Colonic mucosa (tissue), 4 donors: ENCODE measurements at regions not wholly inside any gene's neighbourhood (a gene's known extent, or its start where the extent isn't known, plus 50 kb on each side); places are given as distances from the start of the nearest gene placed in this dataset.

ENCODE experiments used
- DNase-seq: peaks from one replicate; pipeline ENCODE4 v3.0.0-alpha.2; 2020
- H3K27ac ChIP-seq: fragments of 200-600 bp; one replicate; pipeline ENCODE4 v1.8.0; 2021
- H3K27me3 ChIP-seq: fragments of 200-600 bp; one replicate; pipeline ENCODE4 v1.8.0; 2021
- H3K36me3 ChIP-seq: fragments of 200-600 bp; one replicate; pipeline ENCODE4 v1.8.0; 2021
- H3K4me1 ChIP-seq: fragments of 200-600 bp; one replicate; pipeline ENCODE4 v1.8.0; 2021; ENCODE audit warnings: mild to moderate bottlenecking
- H3K4me3 ChIP-seq: fragments of 200-600 bp; one replicate; pipeline ENCODE4 v1.8.0; 2021
- H3K9ac ChIP-seq, 2 donors: one replicate each; pipeline ENCODE4 v1.7.0; 2013; ENCODE audit warnings: control low read depth in 2 of 2, low read depth in 2 of 2, low read length in 2 of 2
- H3K9me3 ChIP-seq: fragments of 200-600 bp; one replicate; pipeline ENCODE4 v1.8.0; 2021
- intact Hi-C: fragments of 100-400 bp; cut with DNase I; formaldehyde crosslinking; loops from one replicate; pipeline ENCODE4 v1.14.1; 2022
- TF ChIP-seq, protein P1 (sequence below): fragments of 200-600 bp; IDR thresholded peaks from one replicate; pipeline ENCODE4 v1.8.0; 2022; ENCODE audit warnings: antibody characterized with exemption, mild to moderate bottlenecking
- donor health status: healthy.
- donor health status: DM: no; HTN: no; CAD: no.
- donor health status: DM: no; HTN: no; CAD: no.

GRCh38 chr6:103284835-103285234 is 1574.9 kb downstream of the HACE1 start:
- H3K36me3 ChIP-seq, result no peaks in the 10 kb centered on the region
- intact Hi-C loops, result no loop called here
- H3K4me1 ChIP-seq, result no peaks in the 10 kb centered on the region
- TF ChIP-seq, protein P1, sequence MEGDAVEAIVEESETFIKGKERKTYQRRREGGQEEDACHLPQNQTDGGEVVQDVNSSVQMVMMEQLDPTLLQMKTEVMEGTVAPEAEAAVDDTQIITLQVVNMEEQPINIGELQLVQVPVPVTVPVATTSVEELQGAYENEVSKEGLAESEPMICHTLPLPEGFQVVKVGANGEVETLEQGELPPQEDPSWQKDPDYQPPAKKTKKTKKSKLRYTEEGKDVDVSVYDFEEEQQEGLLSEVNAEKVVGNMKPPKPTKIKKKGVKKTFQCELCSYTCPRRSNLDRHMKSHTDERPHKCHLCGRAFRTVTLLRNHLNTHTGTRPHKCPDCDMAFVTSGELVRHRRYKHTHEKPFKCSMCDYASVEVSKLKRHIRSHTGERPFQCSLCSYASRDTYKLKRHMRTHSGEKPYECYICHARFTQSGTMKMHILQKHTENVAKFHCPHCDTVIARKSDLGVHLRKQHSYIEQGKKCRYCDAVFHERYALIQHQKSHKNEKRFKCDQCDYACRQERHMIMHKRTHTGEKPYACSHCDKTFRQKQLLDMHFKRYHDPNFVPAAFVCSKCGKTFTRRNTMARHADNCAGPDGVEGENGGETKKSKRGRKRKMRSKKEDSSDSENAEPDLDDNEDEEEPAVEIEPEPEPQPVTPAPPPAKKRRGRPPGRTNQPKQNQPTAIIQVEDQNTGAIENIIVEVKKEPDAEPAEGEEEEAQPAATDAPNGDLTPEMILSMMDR, result no peak
- H3K9ac ChIP-seq, result no peak overlapping the region
- H3K9me3 ChIP-seq, result no peaks in the 10 kb centered on the region
- no peak overlapping the region for H3K27ac ChIP-seq
- no peaks in the 10 kb centered on the region for H3K27me3 ChIP-seq
- DNase-seq, result no peak
- no peak overlapping the region for H3K4me3 ChIP-seq

DNA sequence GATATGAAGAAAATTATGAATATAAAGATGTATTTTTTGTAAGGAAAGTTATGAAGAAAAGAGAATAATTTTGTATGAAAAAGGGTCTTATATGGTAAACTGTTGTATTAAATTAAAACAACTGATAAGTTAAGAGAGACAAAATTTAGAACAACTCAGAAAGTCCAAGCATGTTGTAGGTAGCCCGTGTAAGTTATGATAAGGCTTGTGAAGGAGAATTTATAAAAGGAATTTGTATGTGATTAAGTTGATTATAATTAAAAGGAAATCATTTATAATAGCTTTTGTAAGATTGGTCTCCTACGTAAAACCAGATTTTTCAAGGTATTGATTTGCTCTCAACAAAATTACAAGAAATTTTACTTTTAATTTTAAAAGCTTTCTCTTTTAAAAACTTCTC is 1579.3 kb downstream of the HACE1 start:
- H3K36me3 ChIP-seq, result no peaks in the 10 kb centered on the region

GRCh38 chr6:103277936-103278335 is 1581.8 kb downstream of the HACE1 start:
- DNase-seq, result no peak
- Histone ChIP-seq H3K36me3 (no peaks in the 10 kb centered on the region), H3K9ac (no peak overlapping the region), H3K27me3 (no peaks in the 10 kb centered on the region), H3K4me1 (no peaks in the 10 kb centered on the region), H3K27ac (no peak overlapping the region), H3K4me3 (no peak overlapping the region), H3K9me3 (no peaks in the 10 kb centered on the region)
- TF ChIP-seq, protein P1, result no peak
- intact Hi-C loops, result no loop called here

More for the DNA sequence above, 1579.3 kb downstream of the HACE1 start:
- H3K9me3 ChIP-seq, result no peaks in the 10 kb centered on the region
- TF ChIP-seq, protein P1, result no peak
- no peak overlapping the region for H3K9ac ChIP-seq
- no peak overlapping the region for H3K4me3 ChIP-seq
- no peaks in the 10 kb centered on the region for H3K27me3 ChIP-seq
- intact Hi-C loops, result no loop called here
- no peaks in the 10 kb centered on the region for H3K4me1 ChIP-seq
- H3K27ac ChIP-seq, result no peak overlapping the region
- no peak for DNase-seq

DNA sequence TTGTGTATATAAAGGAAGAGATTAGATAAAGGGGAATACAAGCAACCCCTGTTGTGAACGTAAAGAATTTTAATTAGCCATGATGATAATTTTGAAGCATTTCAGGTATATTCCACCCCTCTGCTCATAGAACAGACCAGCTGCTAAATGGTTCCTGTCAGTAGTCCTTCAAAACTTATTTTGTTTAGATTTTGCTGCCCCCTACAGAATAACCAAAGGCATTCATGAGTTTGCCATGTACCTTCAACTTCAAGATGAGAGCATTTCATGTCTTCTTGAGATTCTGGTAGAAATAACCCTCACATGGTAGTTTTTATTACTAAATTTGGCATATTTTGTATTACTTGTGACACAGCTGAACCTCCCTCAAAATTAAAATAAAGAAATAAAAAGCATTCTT is 1586.7 kb downstream of the HACE1 start:
- no peak for DNase-seq
- Histone ChIP-seq H3K9ac (no peak overlapping the region), H3K9me3 (no peaks in the 10 kb centered on the region), H3K27ac (no peak overlapping the region), H3K36me3 (no peaks in the 10 kb centered on the region), H3K4me3 (no peak overlapping the region), H3K27me3 (no peaks in the 10 kb centered on the region), H3K4me1 (no peaks in the 10 kb centered on the region)
- TF ChIP-seq, protein P1, result no peak
- intact Hi-C loops, result no loop called here

DNA sequence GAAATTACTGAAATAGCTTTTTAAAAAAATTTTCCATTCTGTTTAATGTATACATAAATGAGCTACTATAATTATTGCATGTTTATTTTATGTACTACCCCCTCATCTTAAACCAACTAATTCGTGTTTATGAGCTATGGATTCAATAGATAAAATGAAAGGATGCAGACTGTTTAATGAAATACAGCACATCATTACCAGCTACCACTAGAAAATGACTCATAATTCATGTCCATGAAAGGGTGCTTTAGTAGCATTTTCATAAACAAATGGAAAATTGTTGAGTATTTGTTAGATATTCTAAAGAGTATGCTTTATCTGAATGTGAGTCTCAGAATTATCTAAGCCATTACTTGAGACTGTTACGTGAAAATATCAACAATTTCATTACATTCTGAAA is 1590.1 kb downstream of the HACE1 start:
- Histone ChIP-seq H3K4me1 (no peaks in the 10 kb centered on the region), H3K9ac (no peak overlapping the region), H3K4me3 (no peak overlapping the region), H3K36me3 (no peaks in the 10 kb centered on the region), H3K9me3 (no peaks in the 10 kb centered on the region), H3K27ac (no peak overlapping the region), H3K27me3 (no peaks in the 10 kb centered on the region)
- TF ChIP-seq, protein P1, result no peak
- intact Hi-C loops, result no loop called here
- DNase-seq, result no peak

GRCh38 chr6:103268335-103268734 is 1591.4 kb downstream of the HACE1 start:
- H3K27me3 ChIP-seq, result no peaks in the 10 kb centered on the region
- no peaks in the 10 kb centered on the region for H3K4me1 ChIP-seq
- no peaks in the 10 kb centered on the region for H3K36me3 ChIP-seq
- H3K4me3 ChIP-seq, result no peak overlapping the region
- DNase-seq, result no peak
- intact Hi-C loops, result no loop called here
- no peak overlapping the region for H3K9ac ChIP-seq
- H3K27ac ChIP-seq, result no peak overlapping the region
- TF ChIP-seq, protein P1, result no peak
- H3K9me3 ChIP-seq, result no peaks in the 10 kb centered on the region
